Anterior cingulate cortex (tissue), 58 donors: ENCODE measurements at regions not wholly inside any gene's neighbourhood (a gene's known extent, or its start where the extent isn't known, plus 50 kb on each side); places are given as distances from the start of the nearest gene placed in this dataset.

Experiments used
- DNase-seq, 58 donors: peaks; one replicate each; lab custom pipeline; 2025; lab: John Stamatoyannopoulos, UW

DNA sequence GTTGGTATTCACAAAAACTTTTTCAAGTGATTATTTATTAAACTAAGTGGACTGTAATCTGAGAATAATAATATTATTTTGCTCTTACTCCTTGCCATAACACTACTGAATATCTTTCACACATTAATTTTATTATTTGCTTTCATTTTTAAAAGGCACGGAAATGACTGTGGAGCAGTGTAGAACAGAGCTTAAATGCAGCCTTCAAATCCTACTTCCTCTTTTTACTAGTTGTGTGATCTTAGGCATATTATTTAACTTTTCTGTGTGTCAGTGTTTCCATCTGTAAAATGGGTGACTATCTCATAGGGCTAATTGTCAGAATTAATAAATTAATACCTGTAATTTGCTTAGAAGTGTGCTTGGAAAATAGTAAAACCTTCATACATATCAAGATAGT lies 55.5 kb upstream of the SLC8A1 start:
- DNase-seq: no peak

DNA sequence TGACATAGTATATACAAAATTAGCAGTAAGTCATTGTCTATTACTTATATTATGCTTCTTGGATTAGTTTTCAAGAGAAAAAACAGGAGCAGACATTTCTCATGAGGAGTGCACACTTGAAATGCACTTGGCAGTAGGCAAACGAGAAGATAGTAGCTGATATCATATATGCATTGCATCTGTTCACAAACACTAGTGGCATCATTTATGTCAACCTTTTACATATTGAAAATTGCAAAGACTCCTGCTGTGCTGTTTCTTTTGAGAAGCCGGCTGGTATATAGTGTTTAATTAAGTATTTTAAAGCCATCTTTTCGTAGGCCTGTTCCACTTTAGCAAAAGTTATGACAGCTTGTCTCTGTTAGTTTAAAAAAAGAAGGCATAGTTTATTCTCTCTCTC lies 58.4 kb upstream of the SLC8A1 start:
- no peak for DNase-seq

DNA sequence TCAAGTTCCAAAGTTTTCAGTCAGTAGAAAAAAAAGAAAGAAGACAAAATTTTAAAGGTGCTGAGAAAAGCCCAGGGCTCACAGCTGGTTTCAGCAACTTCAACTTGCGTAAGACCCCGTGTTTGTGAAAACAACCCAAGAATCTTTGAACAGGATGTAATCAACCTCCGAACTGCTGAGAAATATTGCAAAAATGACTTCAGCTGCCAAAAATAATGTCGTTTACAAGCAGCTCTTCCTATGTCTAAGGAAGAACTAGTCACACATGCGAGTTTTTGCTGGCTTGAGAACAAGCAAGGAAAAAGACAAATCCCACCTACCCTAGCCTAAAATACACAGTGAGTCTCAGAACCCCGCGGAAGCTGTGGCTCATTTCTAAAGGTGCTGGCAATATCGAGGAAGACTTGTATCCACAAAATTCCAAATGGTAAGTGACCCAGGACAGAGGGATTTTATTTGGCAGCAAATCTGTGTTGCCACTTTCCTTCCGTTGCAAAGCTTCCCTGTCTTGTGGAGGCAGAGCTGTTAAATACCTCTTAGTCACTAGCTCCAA lies 59.8 kb upstream of the SLC8A1 start:
- DNase-seq: peak in 1 of 58 donors; percentile 0

DNA sequence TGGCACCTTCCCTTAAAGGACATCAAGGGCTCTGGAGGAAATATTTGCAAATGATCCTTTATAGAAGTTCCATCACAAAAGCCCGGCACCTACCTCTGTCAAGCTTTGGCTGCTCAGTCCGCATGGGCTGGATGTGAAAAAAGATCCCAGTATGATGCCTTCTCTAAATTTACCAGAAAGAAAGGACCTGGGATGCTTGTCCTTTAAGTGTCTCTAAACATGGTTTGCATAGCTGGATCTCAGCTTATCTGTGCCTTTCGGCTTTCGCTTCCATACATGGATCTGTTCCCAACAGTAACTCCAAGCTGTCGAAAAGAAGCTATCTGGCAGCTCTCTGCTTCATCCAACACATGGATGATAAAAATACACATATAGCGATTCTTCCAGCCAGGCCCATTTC lies 60.4 kb upstream of the SLC8A1 start:
- DNase-seq: peak in 10 of 58 donors; percentile 0 to 47 (median 2)

DNA sequence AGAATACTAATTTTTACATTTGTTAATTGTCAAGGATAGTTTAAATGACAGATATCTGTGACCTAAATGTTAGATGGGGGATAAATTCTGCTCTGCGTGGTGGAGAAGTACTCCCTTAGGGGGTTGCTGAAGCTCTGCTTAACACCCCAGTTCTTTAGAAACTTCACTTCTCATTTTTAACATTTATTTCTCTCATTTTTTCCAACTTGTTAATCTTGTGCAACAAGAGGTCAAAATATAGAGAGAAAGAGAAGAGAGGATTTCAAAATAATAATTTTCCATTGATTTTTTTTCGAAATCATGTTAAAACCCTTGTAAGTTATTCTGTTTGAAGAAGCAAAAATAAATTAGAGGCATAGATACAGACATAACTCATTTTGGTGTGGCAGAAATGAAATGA lies 61.3 kb upstream of the SLC8A1 start:
- DNase-seq: no peak

DNA sequence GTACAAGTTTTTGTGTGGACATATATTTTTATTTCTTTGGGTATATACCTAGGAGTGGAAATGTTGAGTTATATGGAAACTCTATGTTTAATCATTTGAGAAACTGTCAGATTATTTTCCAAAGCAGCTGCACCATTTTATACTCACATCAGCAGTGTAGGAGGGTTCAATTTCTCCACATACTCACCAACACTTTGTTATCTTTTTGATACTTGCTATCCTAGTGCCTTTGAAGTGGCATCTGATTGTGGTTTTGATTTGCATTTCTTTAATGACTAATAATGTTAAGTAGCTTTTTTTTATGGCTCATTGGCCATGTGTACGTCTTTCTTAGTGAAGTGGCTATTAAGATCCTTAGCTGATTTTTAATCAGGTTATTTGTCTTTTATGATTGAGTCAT lies 64.7 kb upstream of the SLC8A1 start:
- DNase-seq: no peak

DNA sequence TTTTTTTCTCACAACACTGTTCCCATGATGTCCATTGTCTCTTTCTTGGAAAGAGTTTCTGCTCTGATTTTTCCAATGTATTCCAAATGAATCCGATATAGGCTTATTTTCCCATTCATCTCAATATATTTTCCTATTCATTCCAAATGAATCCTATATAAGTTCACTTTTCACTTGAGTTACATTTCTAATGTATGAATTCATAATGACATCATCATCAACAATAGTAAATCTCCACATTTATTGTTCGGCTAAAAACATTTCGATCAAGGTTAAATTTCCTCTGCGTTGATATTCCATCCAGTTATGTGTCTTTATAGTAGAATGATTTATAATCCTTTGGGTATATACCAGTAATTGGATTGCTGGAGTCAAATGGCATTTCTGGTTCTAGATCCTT lies 76.7 kb upstream of the SLC8A1 start:
- DNase-seq: no peak

DNA sequence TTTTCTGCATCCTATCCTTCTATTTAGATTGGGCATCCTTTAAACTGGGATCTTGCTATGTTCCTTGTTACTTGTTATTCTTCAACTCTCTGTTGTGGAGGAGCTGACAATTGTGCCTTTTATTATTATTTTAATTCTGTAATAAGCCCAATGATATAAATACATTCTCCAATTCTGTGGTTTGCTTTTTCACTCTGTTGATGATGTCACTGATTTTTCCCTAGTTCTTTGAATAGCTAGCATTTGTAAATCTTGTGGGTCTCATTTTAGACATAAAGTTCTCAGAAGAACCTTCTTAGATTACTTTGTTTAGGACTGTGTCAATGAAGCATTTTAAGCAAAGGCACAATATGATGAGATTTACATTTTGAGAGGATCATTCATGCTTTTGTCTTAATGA lies 79.5 kb upstream of the SLC8A1 start:
- no peak for DNase-seq

DNA sequence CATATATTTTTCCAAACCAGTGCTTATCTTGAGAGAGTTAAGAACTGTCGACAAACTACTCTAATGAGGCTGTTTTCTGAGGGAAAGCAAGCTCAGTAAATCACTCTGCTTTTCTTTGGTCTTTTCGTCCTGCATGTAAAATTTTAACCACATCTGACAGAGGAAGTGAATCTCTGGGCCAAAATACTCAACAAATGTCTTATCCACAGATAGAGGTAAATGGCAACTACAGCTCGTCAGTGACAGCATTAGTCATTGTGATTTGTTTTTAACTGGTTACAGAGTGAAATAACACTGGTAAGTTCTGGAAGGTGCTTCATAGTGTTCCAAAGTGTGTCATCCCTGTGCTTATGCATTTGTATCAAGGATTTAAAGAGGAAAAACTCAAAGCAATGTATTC lies 82.6 kb upstream of the SLC8A1 start:
- DNase-seq: no peak

DNA sequence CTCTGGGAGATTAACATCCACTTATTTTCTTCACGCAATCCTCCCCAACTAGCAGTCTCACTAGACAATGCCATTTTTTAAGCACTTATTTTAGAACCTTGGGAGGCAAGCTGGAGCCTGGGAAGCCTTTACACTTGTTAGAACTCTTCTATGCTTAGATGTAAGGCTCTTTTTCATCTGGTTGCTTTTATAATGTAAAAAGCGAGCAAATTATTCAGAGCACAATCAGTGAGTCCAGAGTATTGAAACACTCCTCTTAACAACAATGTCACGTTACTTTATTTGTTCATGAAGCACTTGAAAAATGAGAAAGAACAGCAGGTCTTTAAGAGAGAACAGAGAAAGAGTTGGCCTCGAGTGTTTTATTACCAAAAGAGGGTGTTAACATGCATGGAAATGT lies 84.1 kb upstream of the SLC8A1 start:
- DNase-seq: no peak

DNA sequence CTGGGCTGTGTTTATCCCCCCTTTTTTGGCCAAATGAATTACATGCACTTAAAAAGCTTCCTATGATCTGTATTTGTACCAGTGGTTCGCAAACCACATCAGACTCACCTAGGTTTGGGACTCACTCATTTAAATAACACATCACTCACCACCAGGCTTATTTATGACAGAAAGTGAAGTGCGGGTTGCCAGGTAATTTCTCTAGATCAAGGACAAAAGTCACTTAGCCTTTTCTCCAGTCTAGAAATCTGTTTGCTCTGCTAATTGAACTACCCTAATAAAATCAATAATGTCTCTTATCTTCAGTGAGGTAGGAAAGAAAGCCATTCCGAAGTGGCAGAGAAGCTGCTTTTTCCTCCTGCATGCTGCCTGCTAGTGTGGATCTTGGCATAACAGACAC lies 88.1 kb upstream of the SLC8A1 start:
- no peak for DNase-seq

DNA sequence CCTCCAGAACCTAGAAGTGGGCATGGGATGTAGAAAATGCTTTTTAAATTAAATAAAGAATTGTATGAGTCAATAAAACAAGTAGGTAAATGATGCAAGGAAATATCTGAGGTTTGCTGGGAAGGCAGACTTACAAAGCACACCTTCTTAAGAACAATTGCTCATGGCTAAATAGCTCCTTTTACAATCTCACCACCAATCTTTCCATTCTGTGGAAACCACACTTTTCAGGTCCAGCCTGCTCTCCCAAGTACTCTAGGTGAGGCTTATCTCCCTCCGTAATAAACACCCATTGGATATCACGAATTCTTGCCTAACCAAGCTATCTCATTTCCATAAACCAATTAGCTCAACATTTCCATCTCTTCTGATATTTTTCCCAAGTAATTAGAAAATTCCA lies 91.5 kb upstream of the SLC8A1 start:
- DNase-seq: no peak

DNA sequence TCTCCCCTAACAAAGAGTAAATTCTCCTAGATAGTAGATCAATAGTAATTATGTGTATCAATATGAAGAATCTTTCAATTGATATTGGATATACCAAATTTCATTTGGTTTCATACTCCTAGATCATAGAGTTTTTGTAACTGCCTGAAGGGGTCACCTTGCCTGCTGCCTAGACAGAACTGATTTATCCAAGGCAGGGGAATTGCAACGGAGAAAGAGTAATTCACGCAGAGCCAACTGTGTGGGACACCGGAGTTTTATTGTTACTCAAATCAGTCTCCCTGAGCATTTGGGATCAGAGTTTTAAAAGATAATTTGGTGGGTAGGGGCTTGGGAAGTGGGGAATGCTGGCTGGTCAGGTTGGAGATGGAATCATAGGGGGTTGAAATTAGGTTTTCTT lies 92.2 kb upstream of the SLC8A1 start:
- DNase-seq: no peak

DNA sequence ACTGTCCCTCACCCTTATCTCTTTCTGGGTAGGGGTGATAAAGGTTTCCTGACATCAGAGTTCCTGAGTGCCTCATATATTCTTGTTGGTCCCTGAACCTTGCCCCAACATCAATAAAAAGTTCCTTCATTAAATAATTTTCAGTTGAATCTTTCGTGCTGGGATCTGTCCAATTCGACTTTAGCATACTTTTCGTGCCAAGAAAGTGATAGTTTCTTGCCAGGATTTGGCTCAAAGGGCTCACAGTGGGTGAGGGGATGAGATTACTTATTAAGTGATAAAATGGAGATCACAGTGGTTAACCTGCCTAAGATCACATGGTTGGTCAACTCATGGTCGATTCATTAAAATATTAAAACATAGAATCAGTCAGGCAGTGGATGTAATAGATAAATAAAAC lies 93.8 kb upstream of the SLC8A1 start:
- DNase-seq: no peak

DNA sequence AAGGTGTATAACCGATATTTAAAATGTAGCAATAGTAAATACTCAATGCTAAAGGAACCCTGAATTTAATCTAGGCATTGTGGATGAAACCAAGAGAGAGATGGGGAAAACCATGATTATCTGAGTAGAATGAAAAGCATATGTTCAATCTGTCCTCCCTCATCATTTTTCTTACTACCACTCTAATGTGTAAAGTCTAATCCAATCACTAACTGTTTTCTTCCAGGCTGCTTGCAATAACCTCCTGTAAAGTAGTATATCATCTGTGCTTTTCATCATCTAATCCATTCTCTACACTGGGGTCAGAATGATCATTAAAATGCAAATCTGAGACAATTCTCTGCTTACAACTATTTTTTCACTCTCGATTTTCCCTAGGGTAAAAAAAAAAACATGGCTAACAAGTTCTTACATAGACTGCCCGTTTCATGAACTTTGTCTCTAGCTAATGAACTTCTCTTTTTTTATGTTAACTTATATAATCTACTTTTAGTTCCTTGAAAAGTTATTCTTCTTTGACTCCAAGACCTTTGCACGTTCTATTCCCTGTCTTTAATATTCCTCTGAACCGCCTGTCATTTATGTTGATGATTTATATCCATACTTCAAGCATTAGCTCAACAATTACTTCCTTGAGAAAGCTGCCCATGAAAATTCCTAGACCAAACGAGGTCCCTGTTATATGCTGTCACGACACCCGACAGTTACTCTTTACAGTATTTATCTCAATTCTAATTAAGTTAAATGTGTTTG lies 94.7 kb upstream of the SLC8A1 start:
- no peak for DNase-seq

DNA sequence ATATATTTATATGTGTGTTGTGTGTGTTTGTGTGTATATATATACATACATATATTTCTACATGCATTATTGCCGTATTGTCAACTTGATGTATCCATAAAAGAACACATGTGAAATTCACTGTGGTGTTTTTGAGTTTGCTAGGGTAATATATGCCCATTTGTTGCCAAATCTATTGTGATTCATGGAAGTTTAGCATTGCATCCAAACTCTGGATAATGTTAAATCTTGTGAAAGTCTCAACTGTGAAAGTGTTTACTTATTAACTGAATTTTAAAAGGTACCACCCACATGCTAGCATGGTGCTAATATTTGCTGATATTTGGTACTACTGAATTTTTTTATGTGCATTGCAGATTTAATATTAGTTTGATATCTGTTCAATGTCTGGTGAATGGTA lies 96.6 kb upstream of the SLC8A1 start:
- DNase-seq: no peak

DNA sequence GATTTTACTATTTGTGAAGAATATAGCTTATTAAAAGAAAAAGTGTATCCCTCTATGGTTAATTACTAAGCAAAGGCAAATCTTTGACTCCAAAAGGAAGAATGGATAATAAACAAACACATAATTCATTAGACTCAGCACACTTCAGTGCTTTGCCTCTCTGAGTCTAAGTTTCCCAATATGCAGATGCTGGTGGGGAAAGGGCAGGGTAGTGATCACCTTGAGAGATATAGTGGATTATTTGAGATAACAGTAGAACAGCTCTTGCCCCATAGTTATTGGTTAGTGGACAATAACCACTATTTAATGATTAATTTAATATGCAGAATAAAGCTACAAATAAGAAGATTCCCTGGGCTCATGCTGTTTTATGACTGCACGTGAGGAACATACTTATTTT lies 98.2 kb upstream of the SLC8A1 start:
- DNase-seq: no peak

DNA sequence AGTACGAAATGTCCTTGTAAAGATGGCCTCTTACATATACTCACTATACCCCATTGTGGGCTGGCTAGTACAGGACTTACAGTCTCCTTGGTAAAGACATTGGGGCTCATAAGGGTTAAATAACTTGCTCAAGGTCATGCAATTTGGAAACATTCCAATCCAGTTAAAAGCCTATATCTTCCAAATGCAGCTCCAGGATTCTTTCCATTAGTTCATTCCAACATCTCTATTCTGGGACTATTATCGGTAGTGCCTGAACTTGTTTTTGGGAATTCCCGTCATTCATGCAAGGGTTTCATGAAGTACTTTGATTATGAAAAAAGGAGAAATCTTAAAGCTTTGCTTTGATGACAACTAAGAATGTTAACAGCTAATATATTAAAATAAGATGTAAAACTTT lies 99.2 kb upstream of the SLC8A1 start:
- DNase-seq: no peak

DNA sequence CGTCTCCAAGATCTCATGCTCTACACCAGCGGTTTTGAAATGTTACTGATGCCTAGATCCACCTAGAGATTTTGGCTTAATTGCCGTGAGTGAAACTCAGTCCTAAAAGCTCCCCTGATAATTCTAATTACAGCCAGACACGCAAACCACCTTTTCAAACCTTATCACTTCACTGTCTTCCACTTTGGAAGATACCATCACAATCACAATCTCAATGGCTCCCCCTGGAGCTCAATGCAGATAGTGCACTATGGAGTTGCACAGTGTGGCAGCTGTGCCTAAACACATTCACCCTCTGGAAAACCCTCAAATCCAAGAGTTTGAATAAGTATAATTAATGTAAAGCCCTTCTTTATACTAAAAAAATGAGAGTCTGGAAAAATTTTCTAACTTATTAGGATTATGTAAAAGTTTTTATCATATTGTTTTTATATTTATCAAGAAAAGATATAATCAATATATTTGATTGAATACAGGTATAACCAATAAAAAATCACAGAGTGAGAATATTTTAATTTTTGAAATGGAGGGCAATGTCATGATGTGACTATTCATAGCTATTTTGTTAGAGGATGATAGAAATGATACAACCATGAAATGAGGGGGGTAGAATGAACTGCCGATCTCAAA lies 102.9 kb upstream of the SLC8A1 start:
- peak in 24 of 58 donors; percentile 0 to 48 (median 6) for DNase-seq

DNA sequence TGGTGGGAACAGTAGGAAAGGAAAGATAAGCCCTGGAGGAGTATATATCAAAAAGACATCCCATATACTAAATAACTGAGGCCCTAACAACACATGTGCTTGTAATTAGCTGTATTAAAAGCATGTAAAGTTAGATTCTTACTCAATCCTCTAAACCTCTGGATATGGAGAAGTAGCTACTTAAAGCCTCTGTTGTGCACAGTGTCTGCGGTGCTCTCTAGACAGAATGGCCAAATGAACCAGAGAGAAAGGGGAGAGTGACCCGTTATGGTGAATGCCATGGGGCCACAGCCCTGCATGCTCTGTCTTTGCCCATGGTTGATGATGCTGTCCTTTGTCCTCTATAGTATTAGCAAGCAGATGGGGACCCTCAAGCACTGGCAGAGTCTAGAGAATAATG lies 104.4 kb upstream of the SLC8A1 start:
- DNase-seq: no peak

DNA sequence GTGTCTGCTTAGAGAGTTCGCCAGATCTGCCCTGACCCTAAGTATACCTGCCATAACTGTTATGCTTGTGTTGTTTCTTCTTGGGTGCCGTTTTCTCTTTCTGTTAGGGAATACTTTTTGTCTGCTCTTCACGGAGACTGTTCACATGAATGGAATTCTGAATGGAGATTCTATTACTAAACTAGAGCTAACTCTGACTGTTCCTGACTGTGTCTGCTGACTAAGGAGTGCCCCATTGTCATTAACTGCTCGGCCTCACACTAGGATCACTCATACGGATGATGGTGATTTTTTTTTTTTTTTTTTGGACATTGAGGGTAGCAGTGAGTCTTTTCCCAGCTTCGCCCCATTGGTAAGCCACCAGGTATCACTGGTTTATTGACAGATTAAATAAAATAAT lies 104.8 kb upstream of the SLC8A1 start:
- no peak for DNase-seq

DNA sequence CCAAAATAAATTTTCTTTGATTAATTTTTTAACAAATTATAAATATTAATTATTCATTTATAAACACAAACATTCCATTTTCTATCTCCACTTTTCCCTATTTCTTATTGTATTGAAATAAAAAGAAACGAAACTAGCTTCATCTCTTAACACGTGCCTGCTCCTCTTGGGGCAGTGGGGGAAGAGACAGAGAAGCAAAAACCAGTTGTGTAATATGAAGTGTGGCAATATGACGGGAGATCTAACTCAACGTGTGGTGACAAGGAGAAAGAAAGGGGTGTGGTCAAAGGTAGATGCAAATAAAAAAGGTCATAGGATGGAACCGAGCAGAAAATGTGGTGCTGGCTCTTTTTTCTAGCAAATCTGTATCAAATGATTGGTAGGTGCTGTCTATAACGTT lies 106.9 kb upstream of the SLC8A1 start:
- no peak for DNase-seq
